Stomach (tissue), 4 donors: ENCODE measurements at regions not wholly inside any gene's neighbourhood (a gene's known extent, or its start where the extent isn't known, plus 50 kb on each side); places are given as distances from the start of the nearest gene placed in this dataset.

Experiments
- CTCF ChIP-seq, 7 experiments: fragments of 450-650 bp in 4 of 7; fragments of 200-600 bp in 3 of 7; sonication (generic) in 3 of 7; IDR thresholded peaks; one replicate each; pipeline ENCODE4 v1.5.1; 2016 to 2019; ENCODE audit warnings: antibody characterized with exemption in 7 of 7, control low read depth in 2 of 7, mild to moderate bottlenecking in 1 of 7
- EP300 ChIP-seq: sonication (generic); formaldehyde crosslinking; IDR thresholded peaks from one replicate; pipeline ENCODE4 v1.6.1; 2017; ENCODE audit warnings: antibody characterized with exemption
- POLR2A ChIP-seq, 4 donors: fragments of 450-650 bp; IDR thresholded peaks; one replicate each; pipeline ENCODE4 v1.6.1; 2016; ENCODE audit warnings: antibody characterized with exemption in 4 of 4, control low read depth in 2 of 4, mild to moderate bottlenecking in 1 of 4, moderate library complexity in 1 of 4
- POLR2AphosphoS5 ChIP-seq, 3 donors: sonication (generic); formaldehyde crosslinking; IDR thresholded peaks; one replicate each; pipeline ENCODE4 v1.6.1; 2016; ENCODE audit warnings: antibody characterized with exemption in 3 of 3

- no peak for TF ChIP-seq EP300
- no peak for TF ChIP-seq CTCF (IDR thresholded peaks at IDR 0.05)
- TF ChIP-seq POLR2A (IDR thresholded peaks at IDR 0.05), result no peak
- TF ChIP-seq POLR2AphosphoS5 (IDR thresholded peaks at IDR 0.05), result no peak
These were observed 232.7 kb upstream of the POU3F2 start for GRCh38 chr6:98601716-98602115.
